Skin of body (tissue), 1 donor: ENCODE measurements at regions not wholly inside any gene's neighbourhood (a gene's known extent, or its start where the extent isn't known, plus 50 kb on each side); places are given as distances from the start of the nearest gene placed in this dataset.

Experiments
- DNase-seq: peaks from one replicate; lab custom pipeline; 2025; lab: John Stamatoyannopoulos, UW

DNA sequence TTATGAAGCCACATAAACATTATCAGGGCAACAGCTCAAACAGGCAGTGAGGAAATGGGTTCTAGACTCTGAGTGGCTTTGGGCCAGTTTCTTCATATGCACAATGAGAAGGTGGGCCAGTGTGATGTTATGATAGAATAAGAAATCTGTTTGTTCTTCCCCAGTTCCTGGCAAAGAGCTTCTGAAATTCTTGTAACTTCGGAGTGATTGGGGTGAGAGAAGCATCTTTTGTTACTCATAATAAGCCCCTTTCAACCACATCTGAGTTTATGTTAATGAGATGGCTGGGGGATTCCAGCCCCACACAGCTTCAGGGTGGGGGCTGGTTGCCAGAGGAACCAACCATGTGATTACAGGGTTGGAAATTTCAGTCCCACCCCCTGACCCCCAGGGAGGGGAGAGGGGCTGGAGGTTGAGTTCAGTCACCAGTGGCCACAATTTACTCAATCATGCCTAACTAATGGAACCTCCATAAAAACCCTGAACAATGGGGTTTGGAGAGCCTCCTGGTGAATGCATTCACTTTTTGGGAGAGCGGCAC, 57.0 kb upstream of the FRMD4B start:
- DNase-seq: no peak

DNA sequence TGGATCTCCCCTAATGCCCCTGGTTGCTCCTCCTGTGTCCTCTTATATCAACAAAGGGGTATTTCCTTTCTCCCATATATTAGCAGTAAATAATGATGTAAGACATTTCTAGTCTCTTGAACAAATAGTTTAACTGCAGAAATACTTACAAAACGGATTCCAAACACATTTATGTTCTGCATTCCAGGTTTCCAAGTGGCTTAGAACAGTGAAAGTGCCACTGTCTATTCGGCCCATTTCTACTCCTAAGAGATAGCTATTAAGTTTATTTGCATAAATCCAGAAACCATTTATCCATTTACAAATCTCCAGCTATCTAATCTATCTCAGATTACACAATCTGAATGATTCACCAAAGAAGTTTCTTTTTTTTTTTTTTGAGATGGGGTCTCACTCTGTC, 55.8 kb upstream of the FRMD4B start:
- no peak for DNase-seq

DNA sequence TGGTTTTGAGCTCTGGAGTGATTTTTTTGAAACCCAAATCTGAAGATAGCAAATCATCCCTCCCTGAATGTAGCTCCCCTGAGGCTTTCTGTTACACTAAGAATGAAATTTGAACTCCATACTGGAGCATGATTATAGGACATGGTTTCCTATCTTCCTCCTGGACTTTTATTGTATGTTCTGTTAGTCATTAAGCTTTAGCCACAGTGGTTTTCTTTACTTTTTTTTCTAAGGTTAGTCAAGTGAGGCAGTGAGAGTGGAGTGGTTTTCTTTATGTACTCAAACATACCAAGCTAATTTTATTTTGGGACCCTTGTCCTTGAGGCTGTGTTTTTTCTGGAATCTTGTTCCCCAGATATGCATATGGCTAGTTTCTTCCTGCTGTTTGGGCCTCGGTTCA, 55.2 kb upstream of the FRMD4B start:
- no peak for DNase-seq

DNA sequence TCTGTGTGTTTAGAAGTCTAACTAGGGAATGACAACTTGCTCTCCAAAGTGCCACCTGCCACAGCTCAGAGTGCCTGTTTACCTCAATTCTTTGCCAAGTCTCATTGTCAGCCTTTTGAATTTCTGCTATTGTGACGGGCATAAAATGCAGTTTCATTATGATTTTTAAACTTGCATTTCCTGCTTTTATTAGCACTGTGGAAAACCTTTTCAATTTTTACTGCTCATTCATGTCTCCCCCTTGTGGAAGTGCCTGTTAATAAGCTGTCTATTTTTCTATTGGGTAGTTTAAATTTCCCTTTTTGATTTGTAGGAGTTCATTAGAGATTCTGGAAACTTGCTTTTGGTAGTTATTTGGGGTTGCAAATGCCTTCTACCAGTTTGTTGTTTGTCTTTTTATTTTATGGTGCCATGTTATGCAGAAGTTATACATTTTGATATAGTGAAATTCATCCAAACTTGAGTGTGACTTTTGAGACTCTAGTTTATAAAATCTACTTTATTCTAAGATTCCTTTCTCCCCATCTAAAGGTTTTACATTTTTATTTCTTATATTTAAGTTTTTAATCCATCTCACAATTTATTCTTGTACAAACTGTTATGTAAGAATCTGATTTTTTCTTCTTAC, 53.9 kb upstream of the FRMD4B start:
- no peak for DNase-seq

DNA sequence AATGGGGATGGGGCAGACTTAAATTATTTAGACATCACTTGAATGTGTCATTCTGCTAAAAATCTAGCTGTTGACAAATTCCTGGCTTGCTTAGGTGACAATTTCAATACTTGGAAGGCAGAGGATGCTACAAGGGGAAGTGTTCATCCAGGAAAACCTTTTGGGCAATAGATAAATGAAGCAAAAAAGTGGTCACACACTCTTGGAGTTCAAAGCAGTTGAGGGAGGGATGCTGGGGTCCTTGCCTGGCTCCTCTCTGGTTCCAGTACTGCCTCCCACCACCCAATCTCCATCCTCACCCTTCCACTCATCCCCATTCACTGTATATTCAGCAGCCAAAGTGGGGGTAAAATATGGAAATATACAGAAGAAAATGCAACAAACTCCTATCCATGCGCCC, 52.6 kb upstream of the FRMD4B start:
- DNase-seq: no peak

DNA sequence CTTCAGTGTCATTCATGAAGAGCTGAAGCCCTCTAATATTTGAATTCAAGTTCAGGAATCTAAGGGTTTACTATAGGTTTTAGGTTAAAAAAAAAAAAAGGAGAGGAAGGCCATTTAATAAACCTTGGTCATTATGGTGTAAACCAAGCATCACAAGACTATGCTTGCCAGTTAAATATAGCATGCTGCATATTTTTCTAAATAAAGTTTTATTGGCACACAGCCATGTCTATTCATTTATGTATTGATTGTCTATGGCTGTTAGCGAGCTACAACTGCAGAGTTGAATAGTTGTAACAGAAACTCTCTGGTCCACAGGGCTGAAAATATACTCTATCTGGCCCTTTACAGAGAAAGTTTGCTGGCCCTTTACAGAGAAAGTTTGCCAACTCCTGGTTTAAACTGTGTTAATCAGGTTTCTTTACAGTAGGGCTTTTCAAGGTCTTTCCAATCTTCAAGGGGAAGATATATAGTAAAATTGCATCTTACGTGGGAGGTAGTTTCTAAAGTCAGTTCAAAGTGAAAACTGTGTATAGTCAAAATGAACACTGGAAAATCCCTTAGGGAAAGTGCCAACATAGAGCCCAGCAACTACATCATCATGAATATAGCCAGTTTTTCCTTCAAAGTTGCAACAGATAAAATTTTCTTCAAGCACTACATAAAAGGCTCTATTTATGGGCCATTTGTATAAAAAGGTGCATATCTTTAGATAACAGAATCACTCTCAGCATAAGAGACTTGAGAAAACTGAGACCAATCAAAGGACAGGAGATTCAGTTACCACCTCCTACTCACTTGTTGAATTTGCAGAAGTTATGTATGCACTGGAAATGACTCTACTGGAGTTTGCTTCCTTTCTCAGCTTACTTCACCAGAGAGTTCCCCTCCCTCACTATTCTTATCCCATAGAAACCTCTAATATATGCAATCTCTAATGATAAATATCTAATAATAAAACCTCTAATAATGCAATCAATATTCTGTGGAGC, 49.7 kb upstream of the FRMD4B start:
- DNase-seq: no peak
